ENCODE measurements at regions not wholly inside any gene's neighbourhood (a gene's known extent, or its start where the extent isn't known, plus 50 kb on each side); places are given as distances from the start of the nearest gene placed in this dataset.

DNA sequence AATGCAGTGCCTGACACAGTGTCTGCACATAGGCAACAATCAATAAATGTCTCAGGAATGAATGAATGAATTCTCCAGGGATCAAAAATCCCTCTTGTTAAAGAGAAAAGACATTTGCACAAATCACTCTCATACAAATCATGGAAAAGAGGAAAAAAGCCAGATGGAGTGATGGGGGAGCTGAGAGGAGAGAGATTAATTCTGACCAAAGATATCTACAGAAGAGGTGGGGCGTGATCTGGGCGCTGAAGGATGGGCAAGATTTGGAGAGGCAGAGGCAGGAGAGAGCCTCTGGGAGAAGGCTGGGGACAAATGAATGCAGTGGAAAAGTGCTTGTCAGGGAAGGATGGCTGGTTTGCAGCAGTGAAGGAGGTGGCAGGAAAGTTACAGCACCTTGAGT, 142.9 kb upstream of the BACH2 start:
- no peak for TF ChIP-seq EZH2 (IDR thresholded peaks at IDR 0.05; ENCODE audit: borderline replicate concordance, insufficient read depth, low read depth, low read length, poor library complexity, severe bottlenecking)
- TF ChIP-seq, protein P1, sequence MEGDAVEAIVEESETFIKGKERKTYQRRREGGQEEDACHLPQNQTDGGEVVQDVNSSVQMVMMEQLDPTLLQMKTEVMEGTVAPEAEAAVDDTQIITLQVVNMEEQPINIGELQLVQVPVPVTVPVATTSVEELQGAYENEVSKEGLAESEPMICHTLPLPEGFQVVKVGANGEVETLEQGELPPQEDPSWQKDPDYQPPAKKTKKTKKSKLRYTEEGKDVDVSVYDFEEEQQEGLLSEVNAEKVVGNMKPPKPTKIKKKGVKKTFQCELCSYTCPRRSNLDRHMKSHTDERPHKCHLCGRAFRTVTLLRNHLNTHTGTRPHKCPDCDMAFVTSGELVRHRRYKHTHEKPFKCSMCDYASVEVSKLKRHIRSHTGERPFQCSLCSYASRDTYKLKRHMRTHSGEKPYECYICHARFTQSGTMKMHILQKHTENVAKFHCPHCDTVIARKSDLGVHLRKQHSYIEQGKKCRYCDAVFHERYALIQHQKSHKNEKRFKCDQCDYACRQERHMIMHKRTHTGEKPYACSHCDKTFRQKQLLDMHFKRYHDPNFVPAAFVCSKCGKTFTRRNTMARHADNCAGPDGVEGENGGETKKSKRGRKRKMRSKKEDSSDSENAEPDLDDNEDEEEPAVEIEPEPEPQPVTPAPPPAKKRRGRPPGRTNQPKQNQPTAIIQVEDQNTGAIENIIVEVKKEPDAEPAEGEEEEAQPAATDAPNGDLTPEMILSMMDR (IDR thresholded peaks at IDR 0.05), result no peak

Measured in B cell (primary cell).